GM11168 (cell line): ENCODE measurements at regions not wholly inside any gene's neighbourhood (a gene's known extent, or its start where the extent isn't known, plus 50 kb on each side); places are given as distances from the start of the nearest gene placed in this dataset.

Experiments used
- in situ Hi-C: fragments of 300-500 bp; cut with MboI; formaldehyde crosslinking; loops from one replicate; pipeline ENCODE4 v1.12.0; 2022; ENCODE audit warnings: low sequenced_read_pairs; ENCODE audit not compliant: unreplicated experiment

DNA sequence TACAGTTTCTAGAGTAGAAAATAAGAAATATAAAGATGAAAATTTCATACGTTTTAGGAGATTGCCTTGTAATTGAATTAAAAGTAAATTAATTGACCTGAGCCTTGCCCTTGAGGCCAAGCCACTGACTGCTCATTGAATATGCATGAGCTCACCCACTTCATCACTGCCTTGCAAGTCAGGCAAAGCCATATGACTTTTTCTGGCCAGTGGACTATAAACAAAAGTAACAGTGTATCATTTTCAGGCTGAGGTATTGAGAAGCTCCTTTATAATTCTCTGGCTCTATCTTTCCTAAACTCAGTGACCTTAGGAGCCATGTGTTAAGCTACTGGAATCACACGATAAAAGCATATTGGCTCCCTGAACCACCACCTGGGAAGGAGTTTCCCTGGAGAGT lies 369.3 kb downstream of the NUAK1 start:
- in situ Hi-C loops, result no loop called here

DNA sequence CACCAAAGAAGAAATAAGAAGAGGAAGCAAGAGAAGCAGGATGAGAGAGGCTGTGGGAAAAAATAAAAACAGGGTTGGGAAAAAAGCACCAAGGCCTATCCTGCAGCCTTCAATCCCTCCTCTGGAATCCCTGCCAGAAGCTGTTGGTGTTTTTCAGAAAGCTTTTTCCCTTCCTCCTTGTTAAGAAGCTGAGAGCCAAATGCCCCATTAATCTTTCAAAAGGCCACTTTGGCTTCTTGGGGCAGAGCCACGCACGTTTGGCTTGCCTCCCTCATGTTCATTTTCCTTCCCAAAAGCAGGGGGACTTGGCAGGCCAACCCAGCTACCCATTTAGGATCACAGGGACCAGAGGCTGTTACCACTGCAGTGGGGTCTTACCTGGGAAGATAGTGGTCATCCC lies 365.3 kb downstream of the NUAK1 start:
- in situ Hi-C loops, result no loop called here

DNA sequence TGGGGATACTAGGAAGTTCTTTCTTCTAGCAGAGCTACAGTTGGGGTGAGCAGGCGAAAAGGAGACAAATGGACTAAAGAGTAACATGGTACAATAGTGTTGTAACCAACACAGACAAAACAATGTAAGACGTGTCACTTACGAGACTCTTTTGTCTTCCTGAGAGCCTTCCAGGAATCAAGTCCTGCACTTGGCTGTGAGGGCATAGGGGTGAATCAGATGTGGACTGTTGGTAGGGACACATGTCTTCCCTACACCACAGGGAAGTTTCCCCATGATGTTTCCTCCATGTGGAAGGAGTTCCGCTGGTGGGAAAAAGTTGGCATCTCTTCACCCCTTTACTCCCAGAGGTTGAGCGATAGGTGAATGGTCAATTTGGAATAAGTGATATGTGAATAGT lies 364.7 kb downstream of the NUAK1 start:
- in situ Hi-C loops, result no loop called here

DNA sequence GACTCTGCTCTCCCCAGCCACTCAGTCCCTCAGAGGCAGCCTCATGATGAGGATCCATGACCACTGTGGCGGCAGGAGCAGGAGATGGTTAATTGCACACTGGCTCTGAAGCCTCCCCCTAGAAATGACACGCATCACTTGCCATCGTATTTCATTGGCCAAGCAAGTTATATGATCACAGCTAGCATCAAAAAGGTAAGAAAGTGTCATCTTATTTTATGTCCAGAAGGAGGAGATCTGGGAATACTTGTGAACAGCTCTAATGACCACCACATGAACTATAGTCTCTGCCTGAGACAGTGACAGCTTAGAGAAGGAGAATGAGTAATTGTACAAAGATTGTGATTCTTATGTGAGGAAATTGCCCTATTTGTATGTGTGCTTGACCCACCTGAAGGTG lies 363.4 kb downstream of the NUAK1 start:
- in situ Hi-C loops, result no loop called here

DNA sequence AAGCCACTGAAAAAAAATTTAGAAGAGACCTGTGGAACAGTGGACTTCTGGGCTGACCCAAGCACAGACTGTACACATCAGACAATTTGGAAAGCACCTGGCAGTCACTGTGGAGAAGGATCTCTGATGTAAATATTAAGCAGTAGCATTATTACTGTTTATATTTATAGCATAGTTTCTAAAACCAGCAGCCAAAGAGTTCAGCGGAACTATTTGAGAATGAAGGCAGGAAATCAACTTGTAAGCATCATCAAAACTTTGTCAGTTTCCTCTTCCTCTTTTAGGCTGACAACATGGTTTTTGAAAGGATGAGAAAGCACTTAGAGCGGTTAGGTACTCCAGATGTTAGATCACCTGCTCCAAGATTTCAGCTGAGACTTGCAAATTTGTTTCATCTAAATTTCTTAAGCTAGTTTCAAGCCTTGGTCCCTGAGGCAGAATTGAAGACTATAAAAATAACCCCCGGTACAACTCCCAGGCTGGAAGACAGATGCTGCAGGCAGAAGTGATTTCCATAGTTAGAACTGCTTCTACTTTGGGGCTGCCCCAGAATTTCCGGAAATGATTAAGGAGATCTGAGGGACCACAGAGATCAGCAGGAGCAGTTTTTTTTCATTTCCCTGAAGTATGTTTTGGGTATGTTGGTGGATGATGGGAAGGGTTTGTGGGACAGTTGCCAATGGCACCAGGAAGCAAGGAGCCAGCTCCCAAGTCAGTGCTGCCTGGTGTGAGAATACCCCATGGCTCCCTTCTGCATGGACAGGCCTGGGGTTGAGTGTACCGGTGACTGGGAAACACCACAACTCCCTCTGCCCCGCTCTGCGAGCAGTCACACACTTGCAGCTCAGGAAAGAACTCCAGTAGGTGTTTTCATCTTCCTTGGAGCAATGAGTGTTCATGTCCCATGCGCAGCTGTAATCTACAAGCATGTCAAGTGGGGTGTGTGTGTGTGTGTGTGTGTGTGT lies 354.5 kb downstream of the NUAK1 start:
- in situ Hi-C loops, result no loop called here

DNA sequence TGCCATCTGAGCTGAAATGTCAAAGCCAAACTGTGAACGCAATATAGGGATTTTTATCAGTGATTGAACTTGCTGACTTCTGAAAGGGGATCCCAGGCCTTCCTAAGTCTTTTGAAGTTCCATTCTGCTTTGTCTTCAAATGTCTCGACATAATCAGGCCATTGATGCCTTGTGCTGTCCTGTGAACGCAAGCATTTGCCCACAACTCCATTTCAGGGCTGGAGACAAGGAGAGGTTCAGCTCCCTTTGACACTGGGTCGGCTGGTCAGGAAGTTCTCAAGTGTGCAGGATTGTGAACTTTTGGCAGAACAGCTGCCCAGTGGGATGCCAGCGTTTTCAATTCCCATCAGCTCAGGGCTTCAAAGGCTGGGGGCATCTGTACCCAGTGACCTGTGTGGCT lies 345.3 kb downstream of the NUAK1 start:
- in situ Hi-C loops, result no loop called here

DNA sequence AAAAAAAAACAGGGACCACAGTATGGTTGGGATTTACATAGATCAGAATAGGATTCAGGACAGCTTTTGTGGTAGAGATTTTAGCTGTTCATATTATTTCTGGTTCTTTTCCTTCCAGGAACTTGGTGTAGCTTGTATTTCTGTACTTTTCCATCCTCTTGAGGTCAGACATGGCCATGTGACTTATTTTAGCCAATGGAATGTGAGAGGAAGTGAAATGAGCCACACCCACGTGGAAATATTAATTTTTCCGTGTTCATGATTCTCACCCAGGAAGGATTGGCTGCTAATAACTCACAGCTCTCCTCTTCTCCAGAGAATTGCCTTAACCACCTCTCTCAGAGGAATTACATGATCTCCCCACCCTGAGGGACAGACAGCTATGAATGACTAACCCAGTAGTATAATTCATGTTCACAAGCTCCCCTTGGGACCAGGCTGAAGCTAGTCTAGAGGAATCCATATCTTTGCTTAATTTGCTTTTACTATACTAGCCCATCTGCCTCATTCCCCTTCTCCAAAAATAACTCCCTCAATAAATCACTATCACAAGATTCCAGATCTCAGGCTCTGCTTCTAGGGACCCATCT lies 340.4 kb downstream of the NUAK1 start:
- in situ Hi-C loops, result loop anchor here (5.0 kb wide), 1 partner anchor 46 kb away; no protein-coding TSS in a partner anchor

DNA sequence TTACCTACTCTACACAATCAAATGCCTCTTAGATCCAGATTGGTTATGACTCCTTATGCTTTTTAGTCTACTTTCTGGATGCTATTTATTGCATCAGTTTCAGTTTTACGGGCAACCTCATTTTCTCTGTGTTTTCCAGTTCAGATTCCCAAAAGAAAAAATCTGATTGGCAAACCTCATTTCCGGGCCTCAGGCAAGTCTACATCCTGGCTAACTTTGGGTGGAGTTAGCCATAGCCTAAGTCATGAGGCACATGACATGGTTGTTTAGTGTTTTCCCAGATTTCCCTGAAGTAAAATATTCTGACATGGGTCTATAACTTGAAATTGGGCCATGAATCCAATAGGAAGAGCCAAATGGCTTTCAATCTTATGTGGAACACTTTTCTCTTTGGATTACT lies 339.7 kb downstream of the NUAK1 start:
- in situ Hi-C loops, result loop anchor here (5.0 kb wide), 1 partner anchor 47 kb away; no protein-coding TSS in a partner anchor

DNA sequence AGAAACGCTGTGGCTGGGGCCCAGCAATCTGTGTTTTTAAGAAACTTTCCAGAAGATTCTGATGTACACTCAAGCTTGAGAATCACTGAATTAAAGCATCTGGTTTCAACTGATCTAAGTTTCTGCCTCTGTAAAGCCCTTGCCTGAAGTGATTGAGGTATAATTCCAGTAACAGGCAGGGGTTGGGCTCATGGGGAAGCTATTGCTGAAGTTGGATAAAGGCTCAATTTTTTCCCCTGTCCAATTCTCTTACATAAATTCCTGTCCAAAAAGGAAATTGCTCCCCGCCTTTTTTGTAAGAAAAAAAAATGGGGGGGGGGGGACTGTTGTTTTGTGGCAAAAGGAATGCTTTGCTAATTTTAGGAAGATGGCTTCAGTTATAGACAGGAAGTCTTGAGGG lies 337.4 kb downstream of the NUAK1 start:
- in situ Hi-C loops, result no loop called here

DNA sequence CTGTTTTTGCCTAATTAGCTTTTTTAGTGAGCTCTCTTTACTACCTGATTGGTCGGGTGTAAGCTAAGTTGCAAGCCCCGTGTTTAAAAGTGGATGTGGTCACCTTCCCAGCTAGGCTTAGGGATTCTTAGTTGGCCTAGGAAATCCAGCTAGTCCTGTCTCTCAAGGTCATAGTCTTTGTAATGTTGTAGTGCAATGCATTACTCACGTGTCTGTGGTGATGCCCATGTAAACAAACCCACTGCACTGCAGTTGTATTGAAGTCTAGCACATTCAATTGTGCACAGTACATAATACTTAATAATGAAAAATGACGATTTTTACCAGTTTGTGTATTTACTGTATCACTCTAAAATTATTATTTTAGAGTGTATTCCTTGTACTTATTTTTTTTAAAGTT lies 335.5 kb downstream of the NUAK1 start:
- in situ Hi-C loops, result no loop called here

DNA sequence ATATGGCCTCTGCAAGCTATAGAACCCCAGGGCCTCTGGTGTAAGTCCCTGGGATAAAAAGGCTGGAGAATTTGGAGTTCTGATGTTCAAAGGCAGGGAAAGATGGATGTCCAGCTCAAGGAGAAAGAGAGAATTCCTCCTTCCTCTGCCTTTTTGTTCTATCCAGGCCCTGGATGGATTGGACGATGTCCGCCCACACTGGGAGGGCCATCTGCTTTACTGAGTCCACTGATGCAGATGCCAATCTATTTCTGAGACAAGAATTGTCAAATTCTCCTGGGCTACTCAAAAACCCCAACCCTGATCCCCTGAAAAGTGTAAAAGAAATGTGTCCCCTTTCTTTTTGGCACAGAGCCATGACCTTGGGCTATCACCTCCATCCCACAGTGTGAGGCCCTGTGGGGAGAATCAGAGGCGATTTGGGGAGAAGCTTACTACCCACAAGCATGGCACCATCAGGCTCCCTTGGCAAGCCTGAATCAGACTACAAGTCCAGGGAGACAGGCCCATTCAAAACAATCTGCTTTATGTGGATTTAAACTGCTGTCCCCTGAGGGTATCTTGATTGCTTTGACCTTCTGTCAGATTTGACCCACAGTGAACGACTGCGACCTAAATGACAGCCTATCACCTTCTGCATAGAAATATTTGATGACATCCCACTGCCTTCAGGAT lies 334.0 kb downstream of the NUAK1 start:
- in situ Hi-C loops, result no loop called here

DNA sequence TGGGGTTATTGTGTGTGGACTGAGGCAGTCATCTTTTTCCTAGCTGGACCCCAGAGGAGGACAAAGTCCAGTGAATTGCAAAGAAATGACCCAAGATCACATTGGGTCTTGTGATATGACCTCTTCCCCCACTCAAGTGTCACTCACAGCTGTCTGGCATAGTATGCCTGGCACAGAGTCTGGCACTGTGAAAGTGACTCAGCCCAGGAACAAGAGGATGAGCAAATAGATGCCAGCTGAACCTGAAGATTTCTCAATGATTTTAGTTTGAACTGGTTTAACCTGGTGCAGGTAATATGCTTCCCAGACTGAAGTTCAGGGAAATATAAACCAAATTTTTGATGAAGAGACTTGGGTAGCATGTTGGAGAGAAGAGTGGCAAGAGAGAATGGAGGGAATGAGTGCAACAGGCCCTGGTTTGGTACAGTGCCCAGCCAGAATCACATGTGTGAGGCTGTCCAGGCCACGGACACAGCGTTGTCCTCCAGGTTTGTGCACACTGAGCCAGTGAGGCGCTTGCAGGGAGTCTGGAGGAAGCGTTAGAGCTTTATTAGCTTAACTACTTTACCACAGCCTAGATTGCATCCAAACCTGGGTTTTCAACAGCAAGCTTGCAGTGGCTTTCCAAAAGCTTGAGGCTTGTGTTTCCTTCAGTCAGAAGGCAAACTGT lies 332.9 kb downstream of the NUAK1 start:
- in situ Hi-C loops, result no loop called here

DNA sequence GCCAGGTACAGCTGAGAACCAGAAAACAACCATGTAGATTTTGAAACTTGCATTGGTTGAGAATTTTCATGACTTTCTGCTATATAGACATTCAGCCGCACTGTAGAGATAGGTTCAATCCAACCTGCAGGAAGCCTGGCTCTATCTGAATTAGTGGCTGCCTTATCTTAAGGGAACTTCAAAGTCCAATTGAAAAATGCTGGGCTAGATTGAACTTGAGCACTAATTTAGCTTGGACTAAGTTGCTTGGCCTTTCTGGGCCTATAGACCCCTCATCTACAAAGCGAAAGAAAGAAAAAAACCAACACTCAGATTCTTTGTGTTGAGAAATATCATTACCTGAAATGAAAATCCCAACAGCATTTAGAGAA lies 332.4 kb downstream of the NUAK1 start:
- in situ Hi-C loops, result no loop called here

DNA sequence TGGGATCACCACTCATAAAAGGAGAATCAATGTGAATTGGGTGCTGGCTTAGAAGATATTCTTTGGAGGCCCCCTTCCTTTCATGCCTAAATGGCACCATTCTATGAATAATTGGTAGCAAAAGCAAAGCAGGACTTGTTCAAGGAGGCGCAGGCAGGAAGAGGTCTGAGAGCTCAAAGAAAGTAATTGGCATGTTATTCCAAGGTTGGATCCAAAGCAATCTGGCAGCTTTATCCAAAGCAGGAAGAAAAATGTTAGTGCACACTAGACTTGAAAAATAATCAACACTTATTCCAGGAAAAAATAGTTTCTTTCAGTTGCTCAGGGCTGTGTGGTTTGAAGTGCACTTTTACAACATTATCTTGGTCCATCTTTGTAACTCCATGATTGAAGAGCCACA lies 326.4 kb downstream of the NUAK1 start:
- in situ Hi-C loops, result no loop called here

DNA sequence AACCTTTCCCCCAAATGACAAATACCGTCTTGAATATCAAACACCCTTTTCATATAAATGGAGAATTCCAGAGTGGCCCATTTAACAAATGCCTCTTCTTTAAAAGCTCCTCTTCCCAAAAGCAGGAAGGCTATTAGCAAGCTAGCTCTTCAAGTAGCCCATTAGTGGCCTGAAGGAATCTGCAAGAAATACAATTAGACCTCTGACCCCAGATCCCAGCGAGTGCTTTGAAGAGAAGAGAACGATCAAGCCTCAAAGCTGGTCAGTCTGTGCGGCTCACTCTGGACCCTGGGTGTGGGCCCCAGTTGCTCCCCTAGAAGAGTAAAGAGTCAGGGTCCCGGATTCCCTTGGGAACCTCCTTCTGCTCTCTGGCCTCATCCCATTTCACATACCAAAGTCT lies 325.6 kb downstream of the NUAK1 start:
- in situ Hi-C loops, result no loop called here

DNA sequence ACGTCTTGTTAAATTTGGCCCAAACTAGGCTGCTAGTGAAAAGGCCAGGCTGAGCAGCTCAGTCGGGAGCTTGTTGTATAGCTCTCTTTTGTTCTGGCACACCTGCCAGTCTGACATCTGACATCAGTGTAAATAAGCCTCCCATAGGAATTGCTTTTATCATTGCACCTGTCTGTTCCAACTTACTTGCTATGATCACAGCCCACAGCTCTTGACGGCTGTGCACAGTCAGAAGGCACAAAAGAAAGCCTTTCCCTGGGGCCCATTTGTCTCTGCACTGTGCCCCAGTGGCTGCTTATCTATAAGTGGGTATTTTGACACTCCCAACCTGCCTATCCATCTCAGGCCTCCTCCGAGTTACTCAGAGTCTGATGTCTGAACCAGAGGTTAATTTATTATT lies 324.5 kb downstream of the NUAK1 start:
- in situ Hi-C loops, result no loop called here

DNA sequence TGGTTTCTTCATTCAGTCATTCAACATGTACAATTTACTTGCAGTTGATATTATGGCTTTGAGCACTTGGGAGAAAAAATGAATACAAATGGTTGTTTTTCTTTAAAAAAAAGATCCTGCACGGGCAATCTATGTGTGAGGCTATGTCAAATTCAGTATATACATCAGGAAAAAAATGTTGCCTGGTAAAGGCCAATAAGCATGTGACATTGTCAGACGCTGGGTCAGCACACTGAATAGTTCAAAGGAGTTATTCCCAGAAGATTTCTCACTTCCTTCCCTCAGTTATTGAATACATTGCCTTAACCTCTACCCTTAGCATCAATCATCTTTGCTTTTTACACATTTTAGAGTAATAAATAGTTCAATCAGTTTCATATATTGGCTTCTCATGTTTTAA lies 319.2 kb downstream of the NUAK1 start:
- in situ Hi-C loops, result no loop called here

DNA sequence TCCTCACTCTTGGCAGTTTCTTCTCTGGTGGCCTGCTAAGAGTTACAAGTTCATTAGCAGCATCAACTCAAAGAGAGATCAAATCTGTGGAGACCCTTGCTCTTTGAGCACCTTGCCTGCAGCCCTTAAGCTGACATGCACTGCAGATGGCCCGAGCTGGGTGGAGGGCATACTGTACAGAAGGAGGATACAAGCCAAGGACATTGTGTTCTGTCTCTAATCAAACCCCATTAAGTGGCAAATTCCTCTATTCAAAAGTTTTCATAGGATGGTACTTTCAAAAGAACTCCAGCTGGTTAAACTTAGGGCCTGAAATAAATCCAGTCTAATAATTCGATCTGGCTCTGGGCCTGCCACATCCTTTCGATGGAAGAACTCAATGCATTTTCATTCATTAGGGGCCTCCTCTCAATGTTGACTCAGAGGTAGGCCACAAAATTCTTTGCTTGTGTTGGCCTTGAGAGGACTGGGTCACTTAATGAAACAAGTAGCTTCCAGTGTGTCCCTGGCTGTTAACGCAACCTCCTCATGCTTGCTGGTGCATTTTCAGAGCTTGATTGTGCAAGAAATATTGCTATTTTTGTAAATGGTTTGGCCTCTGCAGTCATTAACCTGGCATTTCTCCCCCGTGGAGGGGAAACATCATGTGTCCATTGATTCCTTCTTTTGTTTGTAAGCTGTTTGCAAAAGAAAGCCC lies 318.2 kb downstream of the NUAK1 start:
- in situ Hi-C loops, result no loop called here

DNA sequence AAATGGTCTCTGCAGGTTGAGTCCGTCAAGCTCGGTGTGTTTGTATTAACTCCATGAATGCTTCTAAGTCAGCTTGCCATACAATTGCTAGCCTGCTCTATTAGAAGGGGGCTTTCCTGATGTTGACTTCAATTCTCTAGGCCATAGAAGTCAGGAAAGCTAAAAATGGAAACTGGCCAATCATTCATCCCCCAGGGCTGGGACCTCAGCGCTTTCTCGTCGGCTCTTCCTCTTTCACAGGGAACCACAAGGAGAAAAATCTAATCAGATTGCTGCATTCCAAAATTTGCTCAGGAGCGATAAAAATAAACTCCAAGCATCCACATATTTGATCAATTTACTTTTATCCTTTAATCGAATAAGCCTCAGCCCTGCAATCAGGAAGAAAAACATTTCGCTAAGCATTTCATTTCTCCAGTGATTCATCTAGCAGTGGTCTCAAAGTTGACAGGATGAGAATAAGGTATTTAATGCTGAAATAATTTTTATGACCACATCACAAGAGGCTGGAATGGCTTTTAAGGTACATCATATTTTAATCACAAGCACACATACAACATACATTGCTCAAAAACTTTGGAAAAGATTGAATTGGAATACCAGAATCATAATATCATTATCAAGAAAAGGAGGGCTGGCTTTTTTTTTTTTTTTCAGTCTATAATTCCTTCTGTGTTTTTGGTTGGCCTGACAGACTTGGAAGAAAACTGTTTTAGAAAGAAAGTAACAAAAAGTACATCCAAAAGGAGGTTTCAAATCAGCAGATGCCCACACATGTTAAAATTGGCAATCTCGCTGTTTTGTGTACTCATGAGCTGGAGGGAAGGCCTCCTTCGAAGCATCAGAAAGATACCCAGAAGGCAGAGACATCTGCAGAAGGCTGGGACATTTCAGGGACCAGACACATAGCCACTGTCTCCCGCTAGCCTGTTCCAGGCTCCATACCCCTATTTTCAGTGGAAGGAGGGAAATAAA lies 316.3 kb downstream of the NUAK1 start:
- in situ Hi-C loops, result no loop called here
